ENCODE measurements at regions not wholly inside any gene's neighbourhood (a gene's known extent, or its start where the extent isn't known, plus 50 kb on each side); places are given as distances from the start of the nearest gene placed in this dataset.
A peak's percentile ranks its signal among the peaks of the same experiment; 100 is the strongest.

GRCh38 chr15:69895202-69895601 lies 202.5 kb downstream of the TLE3 start:
- Histone ChIP-seq H3K27ac (no peak overlapping the region), H3K36me3 (no peaks in the 10 kb centered on the region), H3K4me1 (peaks cover 0 to 6% (median 2%) of the 10 kb centered on the region in 4 donors), H3K27me3 (no peaks in the 10 kb centered on the region), H3K9me3 (no peaks in the 10 kb centered on the region), H3K4me3 (no peak overlapping the region)
- intact Hi-C loops (cut with DNase I; ENCODE audit: low total_unique reads) = no loop called here
- TF ChIP-seq, protein P1, sequence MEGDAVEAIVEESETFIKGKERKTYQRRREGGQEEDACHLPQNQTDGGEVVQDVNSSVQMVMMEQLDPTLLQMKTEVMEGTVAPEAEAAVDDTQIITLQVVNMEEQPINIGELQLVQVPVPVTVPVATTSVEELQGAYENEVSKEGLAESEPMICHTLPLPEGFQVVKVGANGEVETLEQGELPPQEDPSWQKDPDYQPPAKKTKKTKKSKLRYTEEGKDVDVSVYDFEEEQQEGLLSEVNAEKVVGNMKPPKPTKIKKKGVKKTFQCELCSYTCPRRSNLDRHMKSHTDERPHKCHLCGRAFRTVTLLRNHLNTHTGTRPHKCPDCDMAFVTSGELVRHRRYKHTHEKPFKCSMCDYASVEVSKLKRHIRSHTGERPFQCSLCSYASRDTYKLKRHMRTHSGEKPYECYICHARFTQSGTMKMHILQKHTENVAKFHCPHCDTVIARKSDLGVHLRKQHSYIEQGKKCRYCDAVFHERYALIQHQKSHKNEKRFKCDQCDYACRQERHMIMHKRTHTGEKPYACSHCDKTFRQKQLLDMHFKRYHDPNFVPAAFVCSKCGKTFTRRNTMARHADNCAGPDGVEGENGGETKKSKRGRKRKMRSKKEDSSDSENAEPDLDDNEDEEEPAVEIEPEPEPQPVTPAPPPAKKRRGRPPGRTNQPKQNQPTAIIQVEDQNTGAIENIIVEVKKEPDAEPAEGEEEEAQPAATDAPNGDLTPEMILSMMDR (IDR thresholded peaks at IDR 0.05) = no peak
- DNase-seq = no peak

GRCh38 chr15:69896606-69897005 lies 201.1 kb downstream of the TLE3 start:
- Histone ChIP-seq H3K4me1 (peaks cover 0 to 6% (median 2%) of the 10 kb centered on the region in 4 donors), H3K27me3 (peaks cover 0 to 5% of the 10 kb centered on the region in 2 donors), H3K4me3 (no peak overlapping the region), H3K36me3 (no peaks in the 10 kb centered on the region), H3K9me3 (no peaks in the 10 kb centered on the region), H3K27ac (no peak overlapping the region)
- intact Hi-C loops (cut with DNase I; ENCODE audit: low total_unique reads) = no loop called here
- DNase-seq = no peak
- TF ChIP-seq, protein P1 (IDR thresholded peaks at IDR 0.05) = no peak

DNA sequence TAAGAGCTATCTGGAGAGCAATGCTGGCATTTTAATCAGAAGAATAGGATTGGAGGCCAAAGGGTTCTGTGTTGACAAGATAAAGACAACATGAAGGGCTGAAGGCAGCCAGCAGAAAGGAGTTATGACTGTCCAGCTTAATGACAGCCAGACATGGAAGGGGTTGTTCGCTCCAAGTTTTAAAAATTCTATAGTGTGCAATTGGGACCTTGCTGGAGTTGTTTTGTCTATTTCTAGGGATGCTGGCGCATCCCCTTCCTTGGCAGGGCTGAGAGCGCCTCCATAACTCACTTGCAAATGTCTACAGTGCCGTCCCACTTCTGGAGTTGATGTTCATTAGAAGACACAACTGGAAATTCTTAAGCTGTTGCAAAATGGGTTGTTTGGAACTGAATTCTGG lies 200.7 kb downstream of the TLE3 start:
- DNase-seq = no peak
- Histone ChIP-seq H3K9me3 (no peaks in the 10 kb centered on the region), H3K4me1 (peaks cover 0 to 6% (median 2%) of the 10 kb centered on the region in 4 donors), H3K4me3 (no peak overlapping the region), H3K27ac (no peak overlapping the region), H3K36me3 (no peaks in the 10 kb centered on the region), H3K27me3 (peaks cover 0 to 5% of the 10 kb centered on the region in 2 donors)
- TF ChIP-seq, protein P1 (IDR thresholded peaks at IDR 0.05) = no peak
- intact Hi-C loops (cut with DNase I; ENCODE audit: low total_unique reads) = no loop called here

- Histone ChIP-seq H3K27me3 (peaks cover 0 to 5% of the 10 kb centered on the region in 2 donors), H3K36me3 (no peaks in the 10 kb centered on the region), H3K9me3 (no peaks in the 10 kb centered on the region), H3K27ac (no peak overlapping the region), H3K4me1 (peaks cover 0 to 6% (median 2%) of the 10 kb centered on the region in 4 donors), H3K4me3 (no peak overlapping the region)
- DNase-seq = peak in 1 of 2 donors; percentile 55
- intact Hi-C loops (cut with DNase I; ENCODE audit: low total_unique reads) = no loop called here
- TF ChIP-seq, protein P1 (IDR thresholded peaks at IDR 0.05) = no peak
These were observed 200.1 kb downstream of the TLE3 start for GRCh38 chr15:69897471-69898237.

DNA sequence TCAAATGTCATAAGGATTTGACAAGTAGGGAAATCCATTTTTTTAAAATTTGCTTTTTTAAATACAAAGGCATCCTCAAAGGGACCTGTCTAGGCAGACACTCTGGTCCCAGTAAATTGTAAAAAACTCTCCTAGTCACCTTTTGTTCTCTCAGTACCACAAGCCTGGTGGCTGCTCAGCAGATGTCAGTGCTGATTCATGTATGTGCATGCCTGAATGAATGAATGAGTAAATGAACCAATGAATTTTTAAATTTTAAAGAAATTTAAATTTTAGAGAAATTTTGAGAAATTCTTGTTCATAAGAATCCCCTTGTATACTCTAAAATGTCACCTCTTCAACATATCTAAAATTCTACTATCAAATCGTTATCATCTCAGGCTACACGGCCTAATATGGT lies 199.5 kb downstream of the TLE3 start:
- no peaks in the 10 kb centered on the region for H3K9me3 ChIP-seq

More for the DNA sequence above, 199.5 kb downstream of the TLE3 start:
- H3K4me1 ChIP-seq = peaks cover 0 to 6% (median 2%) of the 10 kb centered on the region in 4 donors
- no peaks in the 10 kb centered on the region for H3K36me3 ChIP-seq
- intact Hi-C loops (cut with DNase I; ENCODE audit: low total_unique reads) = no loop called here
- no peak overlapping the region for H3K4me3 ChIP-seq
- no peak overlapping the region for H3K27ac ChIP-seq
- DNase-seq = no peak
- peaks cover 0 to 5% of the 10 kb centered on the region in 2 donors for H3K27me3 ChIP-seq
- TF ChIP-seq, protein P1 (IDR thresholded peaks at IDR 0.05) = no peak
